SK-N-SH (cell line): ENCODE measurements at regions not wholly inside any gene's neighbourhood (a gene's known extent, or its start where the extent isn't known, plus 50 kb on each side); places are given as distances from the start of the nearest gene placed in this dataset.

Experiments
- CTCF ChIA-PET: fragments of 300-600, 350-600 bp; formaldehyde crosslinking; extraction: SDS; loops from one replicate; lab custom pipeline; 2021; lab: Yijun Ruan, JAX
- POLR2A ChIA-PET: fragments of 350-600 bp; sonication (Branson Sonifier 250); formaldehyde crosslinking; extraction: SDS; loops from one replicate; lab custom pipeline; 2020; ENCODE audit warnings: antibody characterized with exemption, inconsistent platforms; lab: Yijun Ruan, JAX
- DNase-seq: peaks from one replicate; pipeline ENCODE4 v3.0.0; 2012
- H2AFZ ChIP-seq: fragments of 200-600 bp; sonication (generic); 2 replicates; pipeline ENCODE4 v1.8.1; 2016; ENCODE audit warnings: antibody characterized with exemption, mild to moderate bottlenecking, low read depth
- H3F3A ChIP-seq: fragments of 200-600 bp; sonication (generic); replicated peaks from 2 replicates; pipeline ENCODE3; 2016; ENCODE audit warnings: antibody characterized with exemption, mild to moderate bottlenecking; ENCODE audit not compliant: insufficient read depth
- H3K27ac ChIP-seq, 2 experiments: fragments of 200-500 bp in 1 of 2; fragments of 200-600 bp in 1 of 2; sonication (Bioruptor generic) in 1 of 2; sonication (generic), shearing (Covaris generic) in 1 of 2; 2 replicates each; pipeline versions ENCODE4 v1.5.1 to v1.6.1; 2014 to 2016; ENCODE audit warnings: low read depth in 2 of 2, inconsistent platforms in 1 of 2, low read length in 1 of 2, mild to moderate bottlenecking in 1 of 2, mixed read lengths in 1 of 2
- H3K27me3 ChIP-seq: fragments of 200-600 bp; sonication (generic), shearing (Covaris generic); 2 replicates; pipeline ENCODE4 v1.6.1; 2016; ENCODE audit warnings: mixed run types; ENCODE audit not compliant: insufficient read depth
- H3K36me3 ChIP-seq, 2 experiments: fragments of 200-500 bp in 1 of 2; fragments of 200-600 bp in 1 of 2; sonication (Bioruptor generic) in 1 of 2; sonication (generic) in 1 of 2; replicated peaks in 1 of 2; 2 replicates each; pipeline versions ENCODE3 to v1.5.1; 2014 to 2016; ENCODE audit warnings: low read length in 1 of 2, mild to moderate bottlenecking in 1 of 2; ENCODE audit not compliant: insufficient read depth in 2 of 2, control insufficient read depth in 1 of 2
- H3K4me1 ChIP-seq, 2 experiments: fragments of 200-500 bp in 1 of 2; fragments of 200-600 bp in 1 of 2; sonication (Bioruptor generic) in 1 of 2; sonication (generic), shearing (Covaris generic) in 1 of 2; 2 replicates each; pipeline versions ENCODE4 v1.5.1 to v1.6.1; 2014 to 2016; ENCODE audit warnings: low read depth in 1 of 2, low read length in 1 of 2, mixed run types in 1 of 2; ENCODE audit not compliant: insufficient read depth in 2 of 2, control insufficient read depth in 1 of 2
- H3K4me2 ChIP-seq: fragments of 200-600 bp; sonication (generic), shearing (Covaris generic); 2 replicates; pipeline ENCODE4 v1.6.1; 2017; ENCODE audit warnings: mixed run types
- H3K4me3 ChIP-seq, 2 experiments: fragments of 200-500 bp in 1 of 2; fragments of 200-600 bp in 1 of 2; sonication (Bioruptor generic) in 1 of 2; sonication (generic), shearing (Covaris generic) in 1 of 2; 2 replicates each; pipeline versions ENCODE4 v1.5.1 to v1.8.1; 2014 to 2016; ENCODE audit warnings: low read depth in 2 of 2, inconsistent platforms in 1 of 2, low read length in 1 of 2, mild to moderate bottlenecking in 1 of 2, mixed read lengths in 1 of 2, moderate library complexity in 1 of 2
- H3K79me2 ChIP-seq: fragments of 200-600 bp; sonication (generic); 2 replicates; pipeline ENCODE4 v1.8.1; 2017; ENCODE audit warnings: mild to moderate bottlenecking; ENCODE audit not compliant: insufficient read depth
- H3K9ac ChIP-seq: fragments of 200-600 bp; sonication (generic); 2 replicates; pipeline ENCODE4 v1.6.1; 2017; ENCODE audit warnings: mixed run types
- H3K9me2 ChIP-seq: fragments of 200-600 bp; sonication (generic); 2 replicates; pipeline ENCODE4 v1.6.1; 2017; ENCODE audit warnings: mixed run types
- H3K9me3 ChIP-seq: fragments of 200-600 bp; sonication (generic); 2 replicates; pipeline ENCODE4 v1.6.1; 2017; ENCODE audit warnings: mixed run types, mild to moderate bottlenecking, moderate library complexity
- H4K20me1 ChIP-seq: fragments of 200-600 bp; sonication (generic); 2 replicates; pipeline ENCODE4 v1.6.1; 2017; ENCODE audit warnings: mild to moderate bottlenecking, mixed run types; ENCODE audit not compliant: insufficient read depth
- CHD2 ChIP-seq: fragments of 150-350 bp; IDR thresholded peaks from 2 replicates; pipeline ENCODE4 v1.6.1; 2018; ENCODE audit warnings: low read length; ENCODE audit not compliant: partially characterized antibody
- EZH2phosphoT487 ChIP-seq: fragments of 200-600 bp; sonication (generic); IDR thresholded peaks from 2 replicates; pipeline ENCODE4 v1.6.1; 2017; ENCODE audit warnings: low read depth, mixed run types, mild to moderate bottlenecking, antibody characterized with exemption, moderate library complexity, borderline replicate concordance
- FOXJ3 ChIP-seq: sonication (generic); formaldehyde crosslinking; IDR thresholded peaks from 2 replicates; pipeline ENCODE4 v1.5.1; 2020; ENCODE audit warnings: mild to moderate bottlenecking, missing genetic modification reagents
- FOXM1 ChIP-seq: IDR thresholded peaks from 2 replicates; pipeline ENCODE4 v1.4.0; 2012; ENCODE audit warnings: low read depth, mild to moderate bottlenecking
- GATA2 ChIP-seq: sonication (generic); formaldehyde crosslinking; IDR thresholded peaks from 2 replicates; pipeline ENCODE4 v1.5.0; 2020; ENCODE audit warnings: mild to moderate bottlenecking, missing genetic modification reagents
- MEF2A ChIP-seq: IDR thresholded peaks from 2 replicates; pipeline ENCODE4 v1.4.0; 2012; ENCODE audit warnings: low read depth, borderline replicate concordance
- MXI1 ChIP-seq: IDR thresholded peaks from 2 replicates; pipeline ENCODE4 v1.6.1; 2012; ENCODE audit warnings: mild to moderate bottlenecking, low read depth, low read length, improper control_type of control experiment
- NFIC ChIP-seq: IDR thresholded peaks from 2 replicates; pipeline ENCODE4 v1.4.0; 2012; ENCODE audit warnings: borderline replicate concordance
- POLR2AphosphoS5 ChIP-seq: IDR thresholded peaks from 2 replicates; pipeline ENCODE4 v1.6.1; 2012; ENCODE audit warnings: low read depth, low read length
- RAD21 ChIP-seq: IDR thresholded peaks from 2 replicates; pipeline ENCODE4 v1.6.1; 2012; ENCODE audit warnings: mild to moderate bottlenecking, low read length
- RCOR1 ChIP-seq: fragments of 150-350 bp; IDR thresholded peaks from 2 replicates; pipeline ENCODE4 v1.6.1; 2017; ENCODE audit warnings: antibody characterized with exemption, low read length
- RXRA ChIP-seq: IDR thresholded peaks from 2 replicates; pipeline ENCODE4 v1.4.0; 2012; ENCODE audit warnings: low read depth, mild to moderate bottlenecking, borderline replicate concordance
- SIN3A ChIP-seq: IDR thresholded peaks from 2 replicates; pipeline ENCODE4 v1.6.1; 2012; ENCODE audit warnings: low read depth, mild to moderate bottlenecking, low read length, moderate library complexity, borderline replicate concordance
- TEAD4 ChIP-seq: IDR thresholded peaks from 2 replicates; pipeline ENCODE4 v1.4.0; 2012; ENCODE audit warnings: mild to moderate bottlenecking, borderline replicate concordance; ENCODE audit not compliant: insufficient read depth
- USF1 ChIP-seq: IDR thresholded peaks from 2 replicates; pipeline ENCODE4 v1.4.0; 2012; ENCODE audit warnings: low read depth, borderline replicate concordance
- USF2 ChIP-seq: fragments of 150-350 bp; IDR thresholded peaks from 2 replicates; pipeline ENCODE4 v1.6.1; 2017; ENCODE audit warnings: antibody characterized with exemption, low read length, low read depth, borderline replicate concordance
- WGBS: methylation state at CpG from one replicate; pipeline ENCODE4 v1.1.6; 2017; ENCODE audit warnings: low lambda C conversion rate; 5-methylcytosine and 5-hydroxymethylcytosine counted together
- TF ChIP-seq, protein P1 (sequence below): fragments of 200-600 bp; sonication (generic); IDR thresholded peaks from 2 replicates; pipeline ENCODE4 v1.6.1; 2017; ENCODE audit warnings: antibody characterized with exemption, mild to moderate bottlenecking, moderate library complexity
- TF ChIP-seq, protein P2 (sequence below): IDR thresholded peaks from 2 replicates; pipeline ENCODE4 v1.4.0; 2012; ENCODE audit warnings: low read depth

GRCh38 chr13:80123945-80124344, 217.0 kb downstream of the SPRY2 start:
- Histone ChIP-seq H3K4me2 (no peak overlapping the region), H3K4me1 (no peaks in the 10 kb centered on the region; a peak in 1 of 4 replicates), H2AFZ (no peak overlapping the region), H3K27me3 (no peaks in the 10 kb centered on the region), H3K9me3 (no peaks in the 10 kb centered on the region), H3K27ac (no peak overlapping the region), H3F3A (no peaks in the 10 kb centered on the region), H4K20me1 (no peaks in the 10 kb centered on the region), H3K4me3 (no peak overlapping the region), H3K79me2 (no peaks in the 10 kb centered on the region), H3K9me2 (no peaks in the 10 kb centered on the region), H3K9ac (no peak overlapping the region), H3K36me3 (no peaks in the 10 kb centered on the region)
- ChIA-PET CTCF (no interaction called here), POLR2A (no interaction called here)
- DNase-seq, result no peak
- 95% methylated on average over 3 of the region's 3 CpGs for WGBS
- TF ChIP-seq MXI1 (no peak), FOXJ3 (CRISPR knock-in tag) (no peak), GATA2 (CRISPR knock-in tag) (no peak), EZH2phosphoT487 (no peak), SIN3A (no peak), MEF2A (no peak), RXRA (no peak), FOXM1 (no peak), RAD21 (no peak), TEAD4 (no peak)
- TF ChIP-seq, protein P1, sequence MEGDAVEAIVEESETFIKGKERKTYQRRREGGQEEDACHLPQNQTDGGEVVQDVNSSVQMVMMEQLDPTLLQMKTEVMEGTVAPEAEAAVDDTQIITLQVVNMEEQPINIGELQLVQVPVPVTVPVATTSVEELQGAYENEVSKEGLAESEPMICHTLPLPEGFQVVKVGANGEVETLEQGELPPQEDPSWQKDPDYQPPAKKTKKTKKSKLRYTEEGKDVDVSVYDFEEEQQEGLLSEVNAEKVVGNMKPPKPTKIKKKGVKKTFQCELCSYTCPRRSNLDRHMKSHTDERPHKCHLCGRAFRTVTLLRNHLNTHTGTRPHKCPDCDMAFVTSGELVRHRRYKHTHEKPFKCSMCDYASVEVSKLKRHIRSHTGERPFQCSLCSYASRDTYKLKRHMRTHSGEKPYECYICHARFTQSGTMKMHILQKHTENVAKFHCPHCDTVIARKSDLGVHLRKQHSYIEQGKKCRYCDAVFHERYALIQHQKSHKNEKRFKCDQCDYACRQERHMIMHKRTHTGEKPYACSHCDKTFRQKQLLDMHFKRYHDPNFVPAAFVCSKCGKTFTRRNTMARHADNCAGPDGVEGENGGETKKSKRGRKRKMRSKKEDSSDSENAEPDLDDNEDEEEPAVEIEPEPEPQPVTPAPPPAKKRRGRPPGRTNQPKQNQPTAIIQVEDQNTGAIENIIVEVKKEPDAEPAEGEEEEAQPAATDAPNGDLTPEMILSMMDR, result no peak
- TF ChIP-seq, all 33 proteins: peak for 0

DNA sequence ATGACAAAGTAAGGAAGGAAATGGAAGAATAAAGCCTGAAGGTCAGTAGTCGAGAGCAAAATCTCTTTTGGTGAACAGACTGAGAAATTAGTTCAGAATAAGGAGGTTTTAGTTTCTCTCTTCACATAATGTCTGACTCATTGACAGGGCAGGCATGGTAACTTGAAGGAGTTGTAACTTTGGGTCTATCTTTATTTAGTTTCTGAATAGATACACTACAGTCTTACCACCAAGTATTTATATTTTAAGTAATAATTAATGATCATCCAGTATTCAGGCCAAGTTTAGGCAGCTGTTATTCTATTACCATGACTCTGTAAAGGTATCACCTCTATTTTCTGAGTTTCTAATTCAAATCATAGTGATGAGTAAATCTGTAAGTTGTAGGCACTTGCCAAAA, 219.9 kb downstream of the SPRY2 start:
- H2AFZ ChIP-seq, result peak overlapping the region; percentile 50; the same call in 1 of the 2 replicates
- no peak for DNase-seq
- CTCF ChIA-PET, result interaction anchor here (1.1 kb wide), 1 partner anchor 16 kb away, joined by 3 read pairs; no protein-coding TSS in a partner anchor

More for the DNA sequence above, 219.9 kb downstream of the SPRY2 start:
- POLR2A ChIA-PET, result no interaction called here
- WGBS, result 85% methylated on average over 1 of the region's 1 CpG
- Histone ChIP-seq H3K4me2 (no peak overlapping the region), H3K79me2 (no peaks in the 10 kb centered on the region), H3F3A (no peaks in the 10 kb centered on the region), H4K20me1 (no peaks in the 10 kb centered on the region), H3K27ac (no peak overlapping the region)
- TF ChIP-seq NFIC (no peak), POLR2AphosphoS5 (no peak), MEF2A (no peak), RAD21 (no peak), USF1 (no peak), FOXM1 (no peak), SIN3A (no peak), RXRA (no peak), CHD2 (no peak), USF2 (no peak), RCOR1 (no peak)
- TF ChIP-seq, protein P2, sequence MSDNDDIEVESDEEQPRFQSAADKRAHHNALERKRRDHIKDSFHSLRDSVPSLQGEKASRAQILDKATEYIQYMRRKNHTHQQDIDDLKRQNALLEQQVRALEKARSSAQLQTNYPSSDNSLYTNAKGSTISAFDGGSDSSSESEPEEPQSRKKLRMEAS, result no peak
- TF ChIP-seq, protein P1, result no peak
- TF ChIP-seq, all 33 proteins: peak for 0
- H3K27me3 ChIP-seq, result no peaks in the 10 kb centered on the region
- no peak overlapping the region for H3K9ac ChIP-seq
- H3K4me3 ChIP-seq, result no peak overlapping the region
- H3K9me2 ChIP-seq, result no peaks in the 10 kb centered on the region
- no peaks in the 10 kb centered on the region for H3K36me3 ChIP-seq
- H3K4me1 ChIP-seq, result peaks cover 0 to 4% of the 10 kb centered on the region in 2 experiments; a peak in 2 of 4 replicates
- no peaks in the 10 kb centered on the region for H3K9me3 ChIP-seq
